MG63 (cell line): ENCODE measurements at regions not wholly inside any gene's neighbourhood (a gene's known extent, or its start where the extent isn't known, plus 50 kb on each side); places are given as distances from the start of the nearest gene placed in this dataset.
A peak's percentile ranks its signal among the peaks of the same experiment; 100 is the strongest.

Source experiments
- DNase-seq: peaks from one replicate; pipeline ENCODE4 v3.0.0-alpha.2; 2020
- H3K27me3 ChIP-seq: fragments of 250-450 bp; sonication (Bioruptor Pico); 2 replicates; pipeline ENCODE4 v1.5.1; 2020; ENCODE audit warnings: mild to moderate bottlenecking, moderate library complexity
- H3K36me3 ChIP-seq: fragments of 250-450 bp; sonication (Bioruptor Pico); 2 replicates; pipeline ENCODE4 v1.5.1; 2020; ENCODE audit warnings: mild to moderate bottlenecking, moderate library complexity
- H3K4me3 ChIP-seq: fragments of 250-450 bp; sonication (Bioruptor Pico); 2 replicates; pipeline ENCODE4 v1.5.1; 2020; ENCODE audit warnings: mild to moderate bottlenecking, moderate library complexity
- H3K9me3 ChIP-seq: fragments of 250-450 bp; sonication (Bioruptor Pico); 2 replicates; pipeline ENCODE4 v1.5.1; 2020; ENCODE audit warnings: mild to moderate bottlenecking, moderate library complexity

DNA sequence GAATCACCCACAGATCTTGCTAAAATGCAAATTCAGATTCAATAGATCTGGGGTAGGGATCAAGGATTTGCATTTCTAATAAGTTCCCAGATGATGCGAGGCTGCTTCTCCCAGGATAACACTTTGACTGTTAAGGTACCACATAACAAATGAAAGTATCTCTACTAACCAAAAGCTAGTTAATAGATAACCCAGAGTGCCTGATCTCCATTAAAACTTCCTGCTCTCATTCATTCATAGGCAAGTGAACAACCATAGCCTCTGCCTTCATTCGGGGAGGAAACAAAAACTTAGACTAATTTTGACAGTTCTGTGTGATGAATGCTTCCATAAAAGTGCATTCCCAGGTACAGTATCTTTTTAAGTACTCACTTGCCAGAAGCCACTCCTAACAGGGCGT, 265.6 kb upstream of the BTBD3 start:
- Histone ChIP-seq H3K36me3 (no peaks in the 10 kb centered on the region), H3K4me3 (no peak overlapping the region), H3K27me3 (no peaks in the 10 kb centered on the region), H3K9me3 (peaks cover 2% of the 10 kb centered on the region; the same call in 1 of the 2 replicates)
- DNase-seq, result no peak

DNA sequence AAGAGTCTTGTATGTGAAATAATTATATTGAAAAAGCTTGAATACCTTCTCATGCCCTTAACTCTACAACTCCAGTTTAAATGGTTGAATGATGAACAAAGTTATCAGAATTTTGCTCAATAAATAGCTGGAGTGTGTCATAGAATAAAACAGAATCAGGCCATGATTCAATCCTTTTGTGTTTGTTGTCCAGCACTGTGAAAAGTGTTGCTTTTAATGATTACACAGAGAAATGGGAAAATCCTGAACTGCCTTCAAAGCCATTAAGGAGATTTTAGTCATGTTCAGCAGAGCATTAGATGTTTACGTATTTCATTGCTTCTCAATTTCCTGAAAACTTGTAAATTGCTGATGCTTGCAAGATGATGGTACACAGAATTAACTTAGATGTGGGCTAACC, 262.9 kb upstream of the BTBD3 start:
- no peak for DNase-seq
- Histone ChIP-seq H3K36me3 (no peaks in the 10 kb centered on the region), H3K9me3 (no peaks in the 10 kb centered on the region), H3K4me3 (no peak overlapping the region), H3K27me3 (no peaks in the 10 kb centered on the region)

DNA sequence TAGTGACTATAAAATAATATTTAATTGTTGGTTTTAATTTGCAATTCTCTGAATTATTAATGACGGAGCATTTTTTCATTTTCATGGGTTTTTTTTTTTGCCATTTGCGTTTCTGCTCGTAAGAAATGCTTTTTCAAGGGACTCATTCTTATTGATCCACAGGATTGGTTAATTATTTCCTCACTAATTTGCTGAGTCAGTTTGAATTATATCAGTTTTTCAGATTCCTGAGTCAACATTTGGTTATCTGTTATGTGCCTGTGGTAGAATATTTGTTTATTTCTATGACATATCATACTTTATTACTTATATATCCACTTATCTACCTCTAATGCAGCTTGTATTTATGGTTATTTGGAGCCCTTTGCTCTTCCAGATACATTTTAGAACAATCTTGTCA, 257.0 kb upstream of the BTBD3 start:
- H3K4me3 ChIP-seq, result no peak overlapping the region
- H3K9me3 ChIP-seq, result no peaks in the 10 kb centered on the region
- H3K27me3 ChIP-seq, result no peaks in the 10 kb centered on the region
- no peak for DNase-seq
- no peaks in the 10 kb centered on the region for H3K36me3 ChIP-seq

DNA sequence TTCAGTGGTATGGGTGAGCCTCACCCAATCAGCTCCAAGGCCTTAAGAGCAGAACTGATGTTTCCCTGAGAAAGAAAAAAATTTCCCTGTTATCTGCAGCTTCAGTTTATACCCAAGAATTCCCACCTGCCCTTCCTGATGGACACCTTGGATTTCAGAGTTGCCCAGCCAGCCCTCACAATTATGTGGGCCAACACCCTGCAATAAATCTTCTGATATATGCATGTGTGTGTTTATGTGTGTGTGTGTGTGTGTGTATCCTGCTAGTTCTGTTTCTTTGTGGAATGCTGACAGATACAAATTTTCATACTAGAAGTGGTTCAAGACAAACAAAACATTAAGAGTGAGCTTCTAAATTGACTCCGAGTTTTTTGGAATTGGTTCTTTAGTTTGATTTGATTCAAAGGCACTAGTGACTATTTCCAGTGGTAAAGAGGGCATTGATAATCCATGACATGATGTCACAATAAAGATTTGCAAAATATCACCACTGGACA, 246.6 kb upstream of the BTBD3 start:
- H3K36me3 ChIP-seq, result no peaks in the 10 kb centered on the region
- H3K9me3 ChIP-seq, result peaks cover 2% of the 10 kb centered on the region; the same call in 1 of the 2 replicates
- DNase-seq, result no peak
- H3K4me3 ChIP-seq, result no peak overlapping the region
- no peaks in the 10 kb centered on the region for H3K27me3 ChIP-seq

DNA sequence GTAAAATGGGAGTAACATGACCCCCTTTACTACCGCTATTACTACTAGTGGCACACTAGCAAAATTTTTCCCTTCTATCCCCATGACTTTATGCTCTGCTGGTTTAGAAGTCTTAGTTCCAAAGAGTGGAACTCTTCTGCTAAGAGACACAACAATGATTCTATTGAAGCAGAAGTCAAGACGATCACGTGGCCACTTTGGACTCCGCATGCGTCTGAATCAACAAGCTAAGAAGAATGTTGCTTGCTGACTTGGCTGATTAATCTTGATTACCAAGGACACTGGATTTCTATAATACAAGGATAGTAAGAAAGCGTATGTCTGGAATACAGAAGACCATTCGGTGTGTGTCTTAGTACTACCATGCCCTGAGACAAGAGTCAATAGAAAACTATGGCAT, 244.7 kb upstream of the BTBD3 start:
- Histone ChIP-seq H3K9me3 (peaks cover 2% of the 10 kb centered on the region; the same call in 1 of the 2 replicates), H3K27me3 (no peaks in the 10 kb centered on the region), H3K36me3 (no peaks in the 10 kb centered on the region), H3K4me3 (no peak overlapping the region)
- no peak for DNase-seq

DNA sequence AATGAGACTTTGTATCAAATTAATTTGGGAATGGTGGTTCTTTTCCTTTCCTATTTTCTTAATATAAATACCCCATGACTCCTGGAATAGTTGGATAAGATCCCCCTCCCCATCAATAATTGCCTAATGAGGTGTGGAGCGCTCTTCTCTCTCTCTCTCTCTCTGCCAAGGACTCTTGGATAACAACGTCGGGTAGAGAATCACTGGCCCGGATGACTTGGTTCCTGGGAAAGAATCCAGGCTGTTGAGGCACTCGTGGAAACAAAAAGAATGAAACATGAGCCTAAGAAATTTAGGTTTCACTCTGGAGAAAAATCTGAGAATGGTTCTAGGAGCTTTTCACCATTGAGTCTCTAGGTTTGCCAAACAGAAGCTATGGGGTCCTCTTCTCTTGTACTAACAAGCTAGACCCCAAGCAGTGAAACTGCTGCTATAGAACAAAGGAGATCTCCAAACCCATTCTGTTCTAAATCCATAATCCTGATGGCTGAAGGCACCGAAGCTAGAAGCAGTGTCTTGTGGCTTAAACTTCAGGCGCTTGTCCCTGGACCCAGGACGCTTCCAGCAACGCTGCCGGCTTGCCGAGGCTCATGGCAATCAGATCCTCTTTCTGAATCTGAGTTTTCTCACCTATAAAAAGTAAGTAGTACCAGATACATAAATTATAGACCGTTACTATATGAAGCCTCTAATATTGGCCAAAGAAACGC, 241.6 kb upstream of the BTBD3 start:
- no peaks in the 10 kb centered on the region for H3K27me3 ChIP-seq
- H3K36me3 ChIP-seq, result no peaks in the 10 kb centered on the region
- H3K4me3 ChIP-seq, result peak overlapping the region; percentile 20
- H3K9me3 ChIP-seq, result peaks cover 2% of the 10 kb centered on the region; the same call in 1 of the 2 replicates
- peak; percentile 63 for DNase-seq

DNA sequence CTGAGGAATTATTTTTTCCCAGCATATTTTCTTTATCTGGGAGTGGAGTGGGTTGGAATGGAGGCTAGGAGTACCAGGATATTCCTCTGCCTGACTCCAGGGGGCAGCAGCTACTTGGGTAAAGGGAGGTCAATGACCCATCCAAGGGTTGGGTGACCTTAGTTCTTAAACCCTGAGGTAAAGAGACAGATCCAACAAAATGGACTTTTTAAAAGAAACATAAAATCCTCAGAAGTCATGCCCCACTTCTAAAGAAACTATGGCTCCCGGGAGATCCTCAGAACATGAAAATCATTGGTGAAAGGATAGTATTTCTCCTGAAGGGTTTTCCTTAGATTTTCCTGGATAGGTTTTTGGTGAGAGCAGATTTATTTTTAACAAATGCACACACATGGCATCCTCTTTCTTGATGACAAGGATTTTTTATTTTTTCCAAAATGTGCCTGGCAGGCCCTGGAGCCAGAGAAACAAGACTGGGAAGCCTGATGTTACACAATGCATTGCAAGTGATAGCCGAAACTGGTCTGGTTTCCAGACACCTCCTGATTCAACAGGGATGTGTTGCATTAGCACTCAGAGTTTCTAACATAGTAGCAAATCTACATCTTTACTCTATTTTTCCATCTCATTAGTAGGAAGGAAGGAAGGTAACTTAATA, 240.9 kb upstream of the BTBD3 start:
- Histone ChIP-seq H3K4me3 (peak overlapping the region; percentile 20), H3K9me3 (no peaks in the 10 kb centered on the region; the same call in 1 of the 2 replicates), H3K36me3 (no peaks in the 10 kb centered on the region), H3K27me3 (no peaks in the 10 kb centered on the region)
- peak; percentile 67 for DNase-seq

DNA sequence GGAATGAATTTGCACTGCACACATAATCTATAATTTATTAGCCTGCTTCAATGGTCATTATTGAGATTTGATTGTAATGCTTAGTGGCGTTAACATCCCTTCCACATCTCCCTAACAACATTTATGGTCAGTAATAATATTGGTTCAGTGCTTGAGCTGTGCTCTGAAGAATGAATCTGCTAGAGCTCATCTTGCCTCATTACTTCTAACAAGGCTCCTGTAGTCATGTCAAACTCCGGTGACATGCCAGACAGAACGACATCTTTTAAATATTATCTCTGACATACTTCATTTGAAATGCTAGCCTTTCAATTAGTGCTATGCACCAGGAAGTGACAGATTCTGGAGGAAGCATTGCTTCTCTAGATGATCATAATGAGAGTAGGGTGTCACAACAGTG, 240.3 kb upstream of the BTBD3 start:
- Histone ChIP-seq H3K4me3 (no peak overlapping the region), H3K36me3 (no peaks in the 10 kb centered on the region), H3K9me3 (no peaks in the 10 kb centered on the region), H3K27me3 (no peaks in the 10 kb centered on the region)
- no peak for DNase-seq

DNA sequence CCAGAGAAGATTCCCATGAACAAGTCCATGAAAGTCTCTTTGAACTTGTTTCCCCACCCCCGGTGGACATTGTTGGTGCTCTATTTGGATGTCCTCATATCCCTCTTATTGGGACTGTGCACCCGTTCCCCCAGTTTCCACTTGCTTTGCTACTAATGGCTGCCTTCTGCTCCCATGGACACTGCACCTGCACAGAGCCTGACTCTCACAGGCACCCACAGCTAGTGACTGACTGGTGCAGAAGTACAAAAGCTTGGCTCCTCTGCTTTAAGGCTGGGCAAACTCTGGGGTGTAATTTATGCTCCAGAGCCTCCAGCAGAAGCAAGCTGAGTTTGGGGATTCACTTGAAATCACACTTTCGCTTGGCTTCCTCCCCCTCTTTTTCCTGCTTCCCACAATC, 239.9 kb upstream of the BTBD3 start:
- Histone ChIP-seq H3K27me3 (no peaks in the 10 kb centered on the region), H3K9me3 (no peaks in the 10 kb centered on the region), H3K4me3 (no peak overlapping the region), H3K36me3 (no peaks in the 10 kb centered on the region)
- DNase-seq, result no peak

DNA sequence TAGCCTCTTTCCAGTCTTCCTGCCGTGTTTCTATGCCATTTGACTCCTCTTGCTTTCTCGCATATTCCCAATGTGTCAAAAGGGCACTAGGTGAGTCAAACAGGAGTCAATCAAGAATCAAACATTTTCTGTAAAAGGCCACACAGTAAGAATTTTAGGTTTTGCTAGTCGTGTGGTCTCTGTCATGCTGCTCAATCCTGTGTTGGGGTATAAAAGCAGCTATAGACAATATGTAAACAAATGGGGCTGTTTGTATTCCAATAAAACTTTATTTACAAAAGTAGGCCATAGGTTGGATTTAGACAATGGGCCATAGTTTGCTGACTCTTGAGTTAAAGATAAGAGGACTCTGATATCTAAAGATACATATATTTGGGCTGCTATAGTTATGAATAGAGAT, 235.4 kb upstream of the BTBD3 start:
- Histone ChIP-seq H3K27me3 (no peaks in the 10 kb centered on the region), H3K4me3 (no peak overlapping the region), H3K36me3 (no peaks in the 10 kb centered on the region), H3K9me3 (no peaks in the 10 kb centered on the region)
- no peak for DNase-seq

DNA sequence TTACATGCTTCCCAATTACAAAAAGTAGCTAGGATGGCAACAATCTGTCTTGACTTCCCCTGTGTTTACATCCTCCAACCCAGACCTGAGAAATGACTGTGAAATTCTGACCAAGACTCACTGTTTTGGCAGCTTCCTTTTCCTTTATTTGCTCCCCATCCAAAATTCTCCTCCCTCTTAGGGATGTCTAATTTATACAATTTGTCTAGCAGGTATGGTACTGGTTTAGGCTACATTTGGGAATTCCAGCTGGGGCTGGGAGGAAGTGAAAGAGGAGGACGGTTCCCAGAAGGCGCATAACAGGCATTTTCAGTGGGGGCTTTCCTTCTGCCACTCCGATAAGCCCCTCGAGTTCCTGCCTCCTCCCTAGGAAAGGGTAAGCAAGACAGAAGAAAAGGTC, 231.5 kb upstream of the BTBD3 start:
- Histone ChIP-seq H3K4me3 (no peak overlapping the region), H3K27me3 (no peaks in the 10 kb centered on the region), H3K36me3 (no peaks in the 10 kb centered on the region), H3K9me3 (no peaks in the 10 kb centered on the region)
- DNase-seq, result no peak

DNA sequence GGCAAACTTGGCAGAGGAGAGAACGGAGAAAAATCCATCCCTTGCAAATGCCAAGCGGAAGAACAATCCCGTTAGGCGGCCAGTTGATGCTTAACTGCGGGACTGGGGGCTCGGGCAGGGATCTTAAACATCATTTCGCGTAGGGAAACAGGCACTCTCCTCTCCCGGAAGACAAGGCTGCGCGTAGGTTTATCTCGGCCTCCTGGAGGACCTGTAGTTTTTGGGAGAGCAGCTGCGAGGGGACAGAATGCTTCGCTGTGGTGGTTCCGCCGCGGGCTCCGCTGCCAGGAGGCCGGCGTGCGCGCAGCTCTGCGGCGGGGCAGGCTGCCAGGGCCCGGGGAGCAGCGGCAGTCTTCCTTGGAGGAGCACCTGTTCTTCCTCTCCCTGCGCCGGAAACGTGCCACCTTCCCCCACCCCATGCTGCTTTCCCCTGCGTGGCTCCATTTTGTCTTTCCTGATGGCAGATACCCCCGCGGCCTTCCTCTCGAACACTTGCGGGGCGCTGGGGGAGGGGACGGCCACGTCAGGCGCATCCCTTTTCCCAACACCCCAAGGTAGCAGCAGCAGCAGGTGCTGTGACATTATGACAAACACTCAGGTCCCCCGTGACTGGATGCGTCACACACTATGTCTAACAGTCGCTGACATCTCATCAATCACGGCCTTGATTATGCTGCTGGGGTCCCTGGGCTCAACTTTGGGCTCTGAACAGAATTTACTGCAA, 230.7 kb upstream of the BTBD3 start:
- H3K4me3 ChIP-seq, result peak overlapping the region; percentile 24
- no peaks in the 10 kb centered on the region for H3K27me3 ChIP-seq
- peak; percentile 56 for DNase-seq

DNA sequence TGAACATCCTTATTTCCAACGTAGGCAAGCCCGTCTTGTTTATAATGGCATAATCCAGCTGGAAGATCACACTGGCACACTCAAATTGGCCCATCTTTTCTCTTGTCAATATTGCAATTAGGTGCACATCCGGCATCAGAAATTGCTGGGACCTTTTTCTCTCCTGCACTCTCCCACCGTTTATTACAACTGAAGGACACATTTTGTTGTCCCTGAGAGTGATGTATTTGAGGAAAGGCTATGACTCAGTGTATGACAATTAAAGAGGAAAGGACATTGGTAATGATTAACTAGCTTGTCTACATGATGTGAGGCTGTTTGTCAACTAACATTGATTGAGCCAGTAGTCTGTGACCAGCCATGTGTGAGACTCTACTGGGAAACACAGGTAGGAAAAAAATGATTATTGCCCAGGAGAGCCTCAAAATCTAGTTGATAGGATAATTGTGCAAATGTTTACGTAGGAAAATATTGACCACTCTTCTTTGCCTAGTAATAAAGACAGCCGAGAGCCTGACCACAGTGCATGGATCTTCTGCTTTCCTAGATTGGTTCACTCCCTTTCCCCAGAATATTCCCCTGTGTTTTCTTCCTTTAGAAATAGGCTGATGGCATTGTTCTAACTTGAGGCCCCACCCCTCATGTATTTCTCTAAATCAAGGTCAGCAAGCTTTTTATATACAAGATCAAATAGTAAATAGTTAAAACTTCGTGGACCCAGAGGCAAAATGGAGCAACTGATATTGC, 230.0 kb upstream of the BTBD3 start:
- no peak overlapping the region for H3K4me3 ChIP-seq
- no peaks in the 10 kb centered on the region for H3K9me3 ChIP-seq
- no peaks in the 10 kb centered on the region for H3K27me3 ChIP-seq
- no peaks in the 10 kb centered on the region for H3K36me3 ChIP-seq
- no peak for DNase-seq

More for the DNA sequence above, 230.7 kb upstream of the BTBD3 start:
- no peaks in the 10 kb centered on the region for H3K36me3 ChIP-seq
- no peaks in the 10 kb centered on the region for H3K9me3 ChIP-seq

DNA sequence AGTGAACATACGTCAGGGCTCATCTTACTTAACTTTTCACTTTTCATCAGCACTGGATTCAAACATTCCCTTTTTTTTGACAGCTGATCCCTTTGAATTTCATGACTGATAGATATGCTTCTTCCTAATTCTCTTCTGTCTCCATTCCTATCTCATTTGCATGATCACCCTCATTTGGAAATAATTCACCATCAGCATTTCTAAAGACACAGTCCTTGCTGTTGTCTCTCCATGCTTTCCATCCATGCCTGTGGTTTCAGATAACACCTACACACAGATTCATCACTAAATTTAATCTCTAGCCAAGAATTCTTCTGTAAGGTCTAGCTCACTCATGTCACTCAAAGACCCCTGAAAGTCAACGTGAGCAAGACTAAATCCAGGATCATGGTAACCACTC, 228.4 kb upstream of the BTBD3 start:
- no peaks in the 10 kb centered on the region for H3K36me3 ChIP-seq
- no peak overlapping the region for H3K4me3 ChIP-seq
- DNase-seq, result no peak
- no peaks in the 10 kb centered on the region for H3K27me3 ChIP-seq
- H3K9me3 ChIP-seq, result no peaks in the 10 kb centered on the region

DNA sequence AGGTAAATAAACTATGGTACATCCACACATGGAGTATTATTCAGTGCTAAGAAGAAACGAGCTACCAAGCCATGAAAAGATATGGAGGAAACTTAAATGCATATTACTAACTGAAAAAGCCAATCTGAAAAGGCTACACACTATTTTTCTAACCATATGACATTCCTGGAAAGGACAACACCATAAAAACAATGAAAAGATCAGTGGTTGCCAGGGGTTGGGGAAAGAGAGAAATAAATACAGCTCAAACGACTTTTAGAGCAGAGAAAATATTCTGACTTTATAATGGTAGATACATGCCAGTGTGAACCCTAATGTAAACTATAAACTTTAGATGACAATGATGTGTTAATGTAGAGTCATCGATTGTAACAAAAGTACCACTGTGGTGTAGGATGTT, 225.9 kb upstream of the BTBD3 start:
- DNase-seq, result no peak
- no peak overlapping the region for H3K4me3 ChIP-seq
- no peaks in the 10 kb centered on the region for H3K36me3 ChIP-seq
- H3K27me3 ChIP-seq, result no peaks in the 10 kb centered on the region
- H3K9me3 ChIP-seq, result no peaks in the 10 kb centered on the region

DNA sequence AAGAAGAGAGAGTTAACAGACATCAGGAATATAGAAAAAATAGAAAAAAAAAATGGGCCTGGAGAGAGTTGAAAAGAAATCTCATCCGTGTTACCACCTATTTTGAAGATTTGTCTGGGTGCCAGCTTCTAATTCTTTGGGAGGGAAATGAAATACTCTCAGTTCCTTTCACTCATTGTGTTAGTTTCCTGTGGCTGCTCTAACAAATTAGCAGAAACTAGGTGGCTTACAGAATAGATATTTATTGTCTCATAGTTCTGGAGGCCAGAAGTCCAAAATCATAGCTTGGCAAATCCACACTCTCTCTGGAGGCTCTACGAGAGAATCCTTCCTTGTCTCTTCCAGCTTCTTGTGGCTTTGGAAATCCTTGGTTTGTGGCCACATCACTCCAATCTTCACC, 225.1 kb upstream of the BTBD3 start:
- no peaks in the 10 kb centered on the region for H3K36me3 ChIP-seq

DNA sequence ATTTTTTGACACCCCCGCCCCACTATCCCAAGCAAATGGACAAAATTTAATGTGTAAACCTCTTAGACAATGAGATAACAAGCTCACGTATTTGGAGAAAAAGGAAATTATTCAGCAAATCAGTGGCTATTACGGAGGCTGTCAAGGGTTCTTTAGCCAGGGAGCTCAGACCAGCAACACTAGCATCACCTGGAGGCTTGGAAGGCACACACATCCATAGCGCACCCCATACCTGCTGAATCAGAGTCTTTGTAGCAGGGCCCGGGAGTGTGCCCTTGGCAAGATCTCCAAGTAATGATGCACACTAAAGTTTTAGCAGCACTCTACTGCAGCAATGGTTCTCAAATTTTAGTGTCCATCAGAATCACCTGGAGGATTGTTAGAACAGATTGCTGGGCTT, 223.2 kb upstream of the BTBD3 start:
- Histone ChIP-seq H3K36me3 (no peaks in the 10 kb centered on the region), H3K27me3 (no peaks in the 10 kb centered on the region), H3K9me3 (no peaks in the 10 kb centered on the region), H3K4me3 (no peak overlapping the region)
- no peak for DNase-seq

More for the DNA sequence above, 225.1 kb upstream of the BTBD3 start:
- no peak for DNase-seq
- Histone ChIP-seq H3K9me3 (no peaks in the 10 kb centered on the region), H3K4me3 (no peak overlapping the region), H3K27me3 (no peaks in the 10 kb centered on the region)
